ENCODE measurements at regions not wholly inside any gene's neighbourhood (a gene's known extent, or its start where the extent isn't known, plus 50 kb on each side); places are given as distances from the start of the nearest gene placed in this dataset.

GRCh38 chr14:76967788-76968187 is 60.7 kb downstream of the IRF2BPL start:
- TF ChIP-seq FOXS1 (CRISPR knock-in tag; IDR thresholded peaks at IDR 0.05) (no peak), CEBPB (IDR thresholded peaks at IDR 0.05) (no peak), HDAC2 (IDR thresholded peaks at IDR 0.05) (no peak), CBX8 (IDR thresholded peaks at IDR 0.05) (no peak), TP53 (CRISPR knock-in tag; IDR thresholded peaks at IDR 0.05) (no peak), MAZ (IDR thresholded peaks at IDR 0.05; ENCODE audit: borderline replicate concordance, low read depth, low read length) (no peak), CBX2 (IDR thresholded peaks at IDR 0.05; ENCODE audit: borderline replicate concordance, low read depth) (no peak), ZFP36 (IDR thresholded peaks at IDR 0.05; ENCODE audit: borderline replicate concordance, partially characterized antibody) (no peak), EHF (CRISPR knock-in tag; IDR thresholded peaks at IDR 0.05) (no peak), FOSB (CRISPR knock-in tag; IDR thresholded peaks at IDR 0.05) (no peak), BHLHE40 (IDR thresholded peaks at IDR 0.05; ENCODE audit: low read depth, low read length) (no peak), BCL3 (IDR thresholded peaks at IDR 0.05) (no peak)
- no peak for DNase-seq (ENCODE audit: low read depth in 1 of 2, low spot score in 1 of 2)
- no peak for FAIRE-seq
- Histone ChIP-seq H3K4me3 (no peak overlapping the region), H3K4me1 (no peaks in the 10 kb centered on the region; the same call in 2 of the 3 replicates), H3K4me2 (no peak overlapping the region), H3K9me3 (no peaks in the 10 kb centered on the region), H3K27ac (0 out of 6 replicates have a peak overlapping the region, but pooled peaks of 1 of the 2 experiments have one; percentile 25)
- POLR2A ChIA-PET, result interaction anchor here (1.0 kb wide), 1 partner anchor 48 kb away, joined by 4 read pairs; no protein-coding TSS in a partner anchor
- no peak for ATAC-seq
- WGBS (ENCODE audit: missing lambda C conversion rate), result 94% methylated on average over 7 of the region's 7 CpGs
- CTCF ChIA-PET, result interaction anchor here (0.5 to 3.5 kb wide), 11 partner anchors 24 to 95 kb away, joined by 3 to 21 read pairs (median 3); partner anchors contain the start of gene IRF2BPL

- DNase-seq (ENCODE audit: low read depth in 1 of 2, low spot score in 1 of 2) (no peak), FAIRE-seq (no peak), ATAC-seq (no peak)
- Histone ChIP-seq H3K4me1 (peaks cover 22% of the 10 kb centered on the region), H3K4me2 (no peak overlapping the region), H3K9me3 (no peaks in the 10 kb centered on the region), H3K4me3 (no peak overlapping the region), H3K27ac (peak overlapping the region in 1 of 2 experiments; percentile 100; a peak in 3 of 6 replicates)
- no peak for TF ChIP-seq USF2 (IDR thresholded peaks at IDR 0.05)
- no peak for TF ChIP-seq ELK1 (IDR thresholded peaks at IDR 0.05; ENCODE audit: low read depth, low read length)
- no peak for TF ChIP-seq FOSB (CRISPR knock-in tag; IDR thresholded peaks at IDR 0.05)
- TF ChIP-seq NR3C1 (IDR thresholded peaks at IDR 0.05), result no peak
- TF ChIP-seq KDM5A (IDR thresholded peaks at IDR 0.05), result no peak
- no peak for TF ChIP-seq JUN (IDR thresholded peaks at IDR 0.05)
- TF ChIP-seq TFCP2L1 (CRISPR knock-in tag; IDR thresholded peaks at IDR 0.05), result no peak
- TF ChIP-seq SREBF2 (IDR thresholded peaks at IDR 0.05), result no peak
- no peak for TF ChIP-seq ATOH8 (CRISPR knock-in tag; IDR thresholded peaks at IDR 0.05; ENCODE audit: low read depth)
- no peak for TF ChIP-seq ZC3H11A (IDR thresholded peaks at IDR 0.05)
- TF ChIP-seq RNF2 (IDR thresholded peaks at IDR 0.05; ENCODE audit: borderline replicate concordance, low read depth), result no peak
- no peak for TF ChIP-seq EP300 (IDR thresholded peaks at IDR 0.05)
- TF ChIP-seq MAZ (IDR thresholded peaks at IDR 0.05; ENCODE audit: borderline replicate concordance, low read depth, low read length), result no peak
- no peak for TF ChIP-seq ZNF302 (CRISPR knock-in tag; IDR thresholded peaks at IDR 0.05)
- no peak for TF ChIP-seq CHD2 (IDR thresholded peaks at IDR 0.05; ENCODE audit: low read length, partially characterized antibody)
- no peak for TF ChIP-seq TP53 (CRISPR knock-in tag; IDR thresholded peaks at IDR 0.05)
- no peak for TF ChIP-seq PHF8 (IDR thresholded peaks at IDR 0.05; ENCODE audit: borderline replicate concordance, low read depth)
- TF ChIP-seq JUNB (IDR thresholded peaks at IDR 0.05), result no peak
- no peak for TF ChIP-seq HES2 (IDR thresholded peaks at IDR 0.05)
- POLR2A ChIA-PET, result no interaction called here
- CTCF ChIA-PET, result interaction anchor here (0.6 to 0.9 kb wide), 2 partner anchors 45 to 89 kb away, joined by 3 read pairs; no protein-coding TSS in a partner anchor
- 81% methylated on average over 5 of the region's 5 CpGs for WGBS (ENCODE audit: missing lambda C conversion rate)
These were observed 63.3 kb downstream of the IRF2BPL start for GRCh38 chr14:76965232-76965631.
